CD4-positive, alpha-beta memory T cell (primary cell): ENCODE measurements at regions not wholly inside any gene's neighbourhood (a gene's known extent, or its start where the extent isn't known, plus 50 kb on each side); places are given as distances from the start of the nearest gene placed in this dataset.

ENCODE experiments used
- CTCF ChIA-PET: fragments of 350-600 bp; sonication (Branson Sonifier 250); formaldehyde crosslinking; loops from one replicate; lab custom pipeline; 2021; ENCODE audit warnings: inconsistent platforms; ENCODE audit not compliant: partially characterized antibody; lab: Charles Lee
- POLR2A ChIA-PET: fragments of 350-600 bp; sonication (Branson Sonifier 250); formaldehyde crosslinking; loops from one replicate; lab custom pipeline; 2021; ENCODE audit not compliant: partially characterized antibody; lab: Charles Lee
- DNase-seq, 5 donors: peaks; one replicate each; pipeline versions ENCODE4 v3.0.0 to v3.0.0-alpha.2; 2020 to 2022; ENCODE audit warnings: mixed read lengths in 1 of 5
- H3K27ac ChIP-seq: one replicate; pipeline ENCODE4 v1.7.0; 2013; ENCODE audit warnings: low read depth, low read length
- H3K27me3 ChIP-seq: 2 replicates; pipeline ENCODE4 v1.7.0; 2013; ENCODE audit warnings: mild to moderate bottlenecking, low read length, moderate library complexity; ENCODE audit not compliant: insufficient read depth
- H3K36me3 ChIP-seq: 2 replicates; pipeline ENCODE4 v1.7.0; 2013; ENCODE audit warnings: mild to moderate bottlenecking, low read length, moderate library complexity; ENCODE audit not compliant: insufficient read depth
- H3K4me1 ChIP-seq: 2 replicates; pipeline ENCODE4 v1.7.0; 2013; ENCODE audit warnings: mild to moderate bottlenecking, low read length, moderate library complexity; ENCODE audit not compliant: insufficient read depth
- H3K4me3 ChIP-seq, 2 donors: one replicate each; pipeline ENCODE4 v1.7.0; 2013; ENCODE audit warnings: low read length in 2 of 2, mild to moderate bottlenecking in 1 of 2
- H3K9me3 ChIP-seq, 2 donors: one replicate each; pipeline ENCODE4 v1.7.0; 2013; ENCODE audit warnings: low read length in 2 of 2, control low read depth in 1 of 2; ENCODE audit not compliant: control insufficient read depth in 1 of 2
- H3K27ac Mint-ChIP-seq, 7 donors: one replicate each; pipeline ENCODE4 v1.8.0; 2020 to 2021; ENCODE audit warnings: mixed read lengths in 7 of 7, mild to moderate bottlenecking in 6 of 7, inconsistent platforms in 3 of 7, moderate library complexity in 3 of 7
- H3K27me3 Mint-ChIP-seq, 2 donors: one replicate each; pipeline ENCODE4 v1.8.0; 2020 to 2021; ENCODE audit warnings: mixed read lengths in 2 of 2
- H3K36me3 Mint-ChIP-seq, 2 donors: one replicate each; pipeline ENCODE4 v1.8.0; 2020 to 2021; ENCODE audit warnings: mixed read lengths in 2 of 2, inconsistent platforms in 1 of 2, mild to moderate bottlenecking in 1 of 2
- H3K4me1 Mint-ChIP-seq, 4 donors: one replicate each; pipeline ENCODE4 v1.8.0; 2020 to 2021; ENCODE audit warnings: mixed read lengths in 4 of 4, mild to moderate bottlenecking in 1 of 4
- H3K4me3 Mint-ChIP-seq, 8 donors: one replicate each; pipeline ENCODE4 v1.8.0; 2020 to 2021; ENCODE audit warnings: mixed read lengths in 8 of 8, mild to moderate bottlenecking in 7 of 8, moderate library complexity in 6 of 8, inconsistent platforms in 3 of 8
- H3K9me3 Mint-ChIP-seq, 8 donors: one replicate each; pipeline ENCODE4 v1.8.0; 2020 to 2021; ENCODE audit warnings: mixed read lengths in 8 of 8, mild to moderate bottlenecking in 5 of 8, inconsistent platforms in 3 of 8, moderate library complexity in 1 of 8
- intact Hi-C: fragments of 100-400 bp; cut with micrococcal nuclease; formaldehyde crosslinking; loops from one replicate; pipeline ENCODE4 v1.15.1; 2023

- Histone ChIP-seq H3K4me1 (no peaks in the 10 kb centered on the region), H3K4me3 (no peak overlapping the region), H3K36me3 (no peaks in the 10 kb centered on the region), H3K27ac (no peak overlapping the region), H3K27me3 (no peaks in the 10 kb centered on the region), H3K9me3 (no peaks in the 10 kb centered on the region)
- POLR2A ChIA-PET = no interaction called here
- peaks cover 4 to 6% of the 10 kb centered on the region in 2 donors for H3K27me3 Mint-ChIP-seq
- intact Hi-C loops = no loop called here
- no peak overlapping the region for H3K27ac Mint-ChIP-seq
- no peaks in the 10 kb centered on the region for H3K36me3 Mint-ChIP-seq
- H3K4me3 Mint-ChIP-seq = no peak overlapping the region
- DNase-seq = no peak
- peaks cover 0 to 8% (median 3%) of the 10 kb centered on the region in 8 donors for H3K9me3 Mint-ChIP-seq
- CTCF ChIA-PET = no interaction called here
- H3K4me1 Mint-ChIP-seq = no peaks in the 10 kb centered on the region
These were observed 156.9 kb upstream of the CES5A start for GRCh38 chr16:56032072-56032471.

GRCh38 chr16:56029026-56029425 lies 153.9 kb upstream of the CES5A start:
- ChIA-PET CTCF (no interaction called here), POLR2A (no interaction called here)
- H3K9me3 Mint-ChIP-seq = no peaks in the 10 kb centered on the region
- no peak overlapping the region for H3K4me3 Mint-ChIP-seq
- Histone ChIP-seq H3K4me3 (no peak overlapping the region), H3K36me3 (no peaks in the 10 kb centered on the region), H3K4me1 (no peaks in the 10 kb centered on the region), H3K27ac (no peak overlapping the region), H3K27me3 (no peaks in the 10 kb centered on the region), H3K9me3 (no peaks in the 10 kb centered on the region)
- no peak overlapping the region for H3K27ac Mint-ChIP-seq
- H3K36me3 Mint-ChIP-seq = no peaks in the 10 kb centered on the region
- H3K4me1 Mint-ChIP-seq = no peaks in the 10 kb centered on the region
- no peak for DNase-seq
- H3K27me3 Mint-ChIP-seq = peaks cover 5 to 6% of the 10 kb centered on the region in 2 donors
- intact Hi-C loops = no loop called here

GRCh38 chr16:56022818-56023217 lies 147.6 kb upstream of the CES5A start:
- Mint-ChIP-seq H3K27ac (no peak overlapping the region), H3K4me1 (no peaks in the 10 kb centered on the region), H3K9me3 (no peaks in the 10 kb centered on the region), H3K27me3 (peaks cover 4% of the 10 kb centered on the region in 2 donors), H3K36me3 (no peaks in the 10 kb centered on the region), H3K4me3 (no peak overlapping the region)
- intact Hi-C loops = no loop called here
- H3K9me3 ChIP-seq = no peaks in the 10 kb centered on the region
- CTCF ChIA-PET = no interaction called here
- POLR2A ChIA-PET = no interaction called here
- no peak overlapping the region for H3K27ac ChIP-seq
- no peak overlapping the region for H3K4me3 ChIP-seq
- no peaks in the 10 kb centered on the region for H3K36me3 ChIP-seq
- no peaks in the 10 kb centered on the region for H3K27me3 ChIP-seq
- no peak for DNase-seq
- no peaks in the 10 kb centered on the region for H3K4me1 ChIP-seq

- Histone ChIP-seq H3K36me3 (no peaks in the 10 kb centered on the region), H3K27ac (no peak overlapping the region), H3K9me3 (no peaks in the 10 kb centered on the region), H3K27me3 (no peaks in the 10 kb centered on the region), H3K4me1 (no peaks in the 10 kb centered on the region), H3K4me3 (no peak overlapping the region)
- ChIA-PET POLR2A (no interaction called here), CTCF (no interaction called here)
- Mint-ChIP-seq H3K9me3 (no peaks in the 10 kb centered on the region), H3K27me3 (peaks cover 6 to 10% of the 10 kb centered on the region in 2 donors), H3K27ac (no peak overlapping the region), H3K4me3 (no peak overlapping the region), H3K36me3 (no peaks in the 10 kb centered on the region), H3K4me1 (no peaks in the 10 kb centered on the region)
- intact Hi-C loops = no loop called here
- DNase-seq = no peak
These were observed 144.1 kb upstream of the CES5A start for GRCh38 chr16:56019274-56019673.

GRCh38 chr16:56013962-56014552 lies 138.9 kb upstream of the CES5A start:
- Mint-ChIP-seq H3K27ac (no peak overlapping the region), H3K4me1 (no peaks in the 10 kb centered on the region), H3K27me3 (peaks cover 20 to 21% of the 10 kb centered on the region in 2 donors), H3K36me3 (no peaks in the 10 kb centered on the region), H3K9me3 (no peaks in the 10 kb centered on the region), H3K4me3 (no peak overlapping the region)
- H3K4me3 ChIP-seq = no peak overlapping the region
- CTCF ChIA-PET = no interaction called here
- no peak overlapping the region for H3K27ac ChIP-seq
- no peaks in the 10 kb centered on the region for H3K9me3 ChIP-seq
- H3K27me3 ChIP-seq = no peaks in the 10 kb centered on the region
- no peaks in the 10 kb centered on the region for H3K36me3 ChIP-seq
- intact Hi-C loops = no loop called here
- POLR2A ChIA-PET = no interaction called here
- peak in 4 of 5 donors; percentile 4 to 24 (median 8) for DNase-seq
- no peaks in the 10 kb centered on the region for H3K4me1 ChIP-seq

DNA sequence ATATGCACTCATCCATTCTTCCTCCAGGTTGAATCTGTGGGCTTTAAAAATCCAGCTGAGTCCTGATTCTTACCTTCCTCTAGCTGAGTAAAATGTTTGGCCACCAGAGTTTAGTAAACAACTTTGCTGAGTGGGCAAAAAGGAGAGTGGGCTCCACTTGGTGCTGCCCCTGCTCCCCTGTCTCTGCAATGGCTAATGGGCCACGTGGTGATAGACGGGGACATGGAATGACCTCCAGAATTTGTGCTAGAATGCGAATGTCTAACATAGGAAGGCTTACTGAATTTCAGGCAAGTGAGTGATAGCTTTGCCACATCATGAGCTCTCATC lies 137.3 kb upstream of the CES5A start:
- H3K4me3 ChIP-seq = no peak overlapping the region
- CTCF ChIA-PET = no interaction called here
- Mint-ChIP-seq H3K4me3 (no peak overlapping the region), H3K36me3 (no peaks in the 10 kb centered on the region), H3K9me3 (no peaks in the 10 kb centered on the region), H3K27ac (no peak overlapping the region), H3K27me3 (peaks cover 20 to 24% of the 10 kb centered on the region in 2 donors), H3K4me1 (no peaks in the 10 kb centered on the region)
- H3K36me3 ChIP-seq = no peaks in the 10 kb centered on the region
- POLR2A ChIA-PET = no interaction called here
- H3K27me3 ChIP-seq = no peaks in the 10 kb centered on the region
- no peaks in the 10 kb centered on the region for H3K4me1 ChIP-seq
- intact Hi-C loops = no loop called here
- DNase-seq = no peak
- no peak overlapping the region for H3K27ac ChIP-seq
- H3K9me3 ChIP-seq = no peaks in the 10 kb centered on the region

GRCh38 chr16:56011808-56012481 lies 136.8 kb upstream of the CES5A start:
- no peak overlapping the region for H3K27ac Mint-ChIP-seq

More at GRCh38 chr16:56011808-56012481, 136.8 kb upstream of the CES5A start:
- Mint-ChIP-seq H3K36me3 (no peaks in the 10 kb centered on the region), H3K9me3 (no peaks in the 10 kb centered on the region), H3K4me1 (no peaks in the 10 kb centered on the region), H3K27me3 (peaks cover 20 to 21% of the 10 kb centered on the region in 2 donors), H3K4me3 (no peak overlapping the region)
- no peaks in the 10 kb centered on the region for H3K9me3 ChIP-seq
- POLR2A ChIA-PET = no interaction called here
- no peaks in the 10 kb centered on the region for H3K4me1 ChIP-seq
- H3K27ac ChIP-seq = no peak overlapping the region
- H3K36me3 ChIP-seq = no peaks in the 10 kb centered on the region
- no peak for DNase-seq
- H3K27me3 ChIP-seq = no peaks in the 10 kb centered on the region
- no peak overlapping the region for H3K4me3 ChIP-seq
- intact Hi-C loops = no loop called here
- CTCF ChIA-PET = no interaction called here
